ENCODE measurements at regions not wholly inside any gene's neighbourhood (a gene's known extent, or its start where the extent isn't known, plus 50 kb on each side); places are given as distances from the start of the nearest gene placed in this dataset.
A peak's percentile ranks its signal among the peaks of the same experiment; 100 is the strongest.

DNA sequence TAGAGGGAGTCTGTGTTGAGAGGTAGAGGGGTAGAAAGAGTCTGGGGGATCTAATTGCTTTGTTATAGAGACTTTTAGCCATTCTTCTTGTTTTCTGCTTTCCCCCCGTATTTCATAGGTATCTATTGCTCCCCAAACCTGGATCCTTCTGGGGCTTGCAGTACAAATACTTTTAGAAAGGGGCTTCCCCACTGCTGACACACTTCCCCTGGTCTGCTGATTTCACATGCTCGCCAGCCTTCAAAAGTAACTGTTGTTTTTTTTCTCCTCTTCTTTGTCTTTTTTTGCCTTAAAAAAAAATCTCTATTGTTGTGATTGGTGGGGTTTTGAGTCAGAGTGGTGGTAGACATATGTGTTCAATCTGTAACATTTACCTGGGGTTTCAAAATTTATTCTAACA lies 300.6 kb upstream of the AZI2 start:
- no peak for DNase-seq

DNA sequence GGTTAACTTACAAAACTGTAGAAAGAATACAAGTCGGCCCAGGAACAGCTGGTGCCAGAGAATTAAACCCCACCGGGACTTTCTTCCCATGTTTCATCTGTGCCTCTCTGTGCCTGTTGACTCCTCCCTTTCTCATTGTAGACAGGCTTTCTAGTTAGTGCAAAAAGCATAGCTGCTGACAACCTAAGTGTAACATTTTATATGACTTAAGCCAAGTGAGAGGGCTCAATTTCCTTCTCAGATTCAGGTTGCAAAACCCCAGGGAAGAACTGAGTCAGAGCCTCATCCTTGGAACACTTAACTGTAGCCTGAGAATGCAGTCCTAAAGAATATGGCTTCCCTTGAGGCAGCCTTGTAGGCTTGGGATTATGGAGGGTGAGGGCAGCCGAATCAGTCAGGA lies 302.5 kb upstream of the AZI2 start:
- no peak for DNase-seq

DNA sequence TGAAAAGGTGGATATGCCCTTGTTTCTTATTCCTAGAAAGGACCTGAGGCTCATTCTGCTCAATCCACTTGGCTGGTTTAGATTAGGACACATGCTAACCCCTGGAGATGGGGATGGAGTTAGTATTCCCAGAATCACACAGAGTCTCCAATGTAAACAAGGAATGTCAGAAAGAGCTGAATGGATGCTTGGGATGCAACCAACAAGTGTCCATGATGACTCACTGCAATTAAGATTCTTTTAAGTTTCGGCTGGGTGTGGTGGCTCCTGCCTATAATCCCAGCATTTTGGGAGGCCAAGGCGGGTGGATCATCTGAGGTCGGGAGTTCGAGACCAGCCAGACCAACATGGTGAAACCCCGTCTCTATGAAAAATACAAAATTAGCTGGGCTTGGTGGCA lies 315.5 kb upstream of the AZI2 start:
- no peak for DNase-seq

DNA sequence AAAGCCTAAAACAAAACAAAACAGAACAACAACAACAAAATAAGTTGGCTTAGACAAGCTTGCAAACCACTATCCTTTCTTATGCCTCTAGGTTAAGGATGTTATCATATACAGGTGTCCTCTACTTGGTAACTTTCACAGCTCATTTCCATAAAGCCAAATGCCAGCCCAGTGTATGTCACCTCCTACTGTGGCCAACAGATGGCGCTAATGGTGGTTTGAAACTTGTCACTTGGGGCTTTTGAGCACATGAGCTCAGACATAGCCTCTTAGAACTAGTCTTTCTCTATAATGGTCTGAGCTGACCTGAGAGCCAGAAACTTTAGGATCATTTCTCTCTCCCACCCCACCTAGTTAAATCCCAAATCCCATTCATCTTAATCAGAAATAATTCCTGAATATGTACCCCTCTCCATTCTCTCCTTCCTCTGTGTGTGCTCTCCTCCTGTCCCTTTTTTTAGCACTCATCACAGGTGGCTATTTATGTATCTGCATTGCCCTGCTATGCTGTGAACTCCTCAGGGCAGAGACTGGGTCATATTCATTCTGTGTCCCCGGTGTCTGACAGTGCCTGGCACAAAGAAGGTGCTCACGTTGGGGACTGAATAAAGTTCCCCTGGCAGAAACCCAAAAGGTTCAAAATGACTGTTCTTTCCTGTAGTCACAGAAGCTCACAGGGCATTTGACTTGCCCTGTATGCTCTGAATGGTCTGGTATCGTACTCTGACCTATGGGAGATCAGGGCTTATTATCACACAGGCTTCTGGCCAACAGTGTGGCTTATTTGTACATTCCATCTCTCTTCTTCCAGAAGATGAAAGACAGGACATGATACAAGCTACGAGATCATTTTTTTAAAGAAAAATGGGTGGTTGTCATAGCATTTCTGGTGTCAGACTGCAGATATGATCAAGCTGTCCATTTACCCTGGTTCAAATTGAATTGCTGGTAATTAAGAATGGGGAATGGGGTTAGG lies 319.3 kb upstream of the AZI2 start:
- peak; percentile 28 for DNase-seq

DNA sequence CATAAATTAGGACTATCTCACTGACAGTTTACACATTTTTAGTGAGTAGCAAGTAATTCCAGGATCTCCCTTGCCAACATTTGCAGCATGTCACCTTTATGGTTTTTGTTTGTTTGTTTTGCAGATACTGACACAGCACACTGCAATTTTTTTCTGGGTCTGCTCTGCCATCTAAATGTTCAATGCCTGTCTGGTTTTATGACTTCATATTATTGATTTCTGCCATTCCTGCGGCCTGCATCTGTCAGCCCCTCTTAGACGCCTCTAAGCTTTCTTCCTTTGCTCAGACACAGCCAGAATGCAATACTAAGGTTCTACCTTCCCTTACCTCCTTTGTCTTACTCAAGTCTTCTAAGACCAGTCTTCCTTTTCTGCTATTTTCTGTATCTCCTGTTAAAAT lies 321.2 kb upstream of the AZI2 start:
- no peak for DNase-seq

DNA sequence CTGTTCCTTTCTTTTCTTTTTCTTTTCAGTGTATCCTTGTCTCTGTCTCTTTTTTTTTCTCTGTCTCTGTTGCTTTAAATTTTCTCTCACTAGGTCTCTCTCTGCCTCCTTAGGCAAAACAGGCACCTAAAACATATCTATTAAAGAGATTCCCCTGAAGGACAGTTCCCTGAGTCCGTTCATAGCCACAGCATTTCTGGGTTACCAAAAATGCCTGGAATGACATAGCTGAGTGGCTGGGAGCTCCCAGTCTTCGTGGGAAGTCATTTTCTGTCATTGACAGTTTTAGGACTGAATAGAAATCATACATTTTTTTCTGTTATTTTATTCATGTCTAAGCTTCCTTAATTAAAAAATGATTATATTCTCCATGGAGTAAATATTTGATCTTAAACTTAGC lies 323.8 kb upstream of the AZI2 start:
- DNase-seq: no peak

DNA sequence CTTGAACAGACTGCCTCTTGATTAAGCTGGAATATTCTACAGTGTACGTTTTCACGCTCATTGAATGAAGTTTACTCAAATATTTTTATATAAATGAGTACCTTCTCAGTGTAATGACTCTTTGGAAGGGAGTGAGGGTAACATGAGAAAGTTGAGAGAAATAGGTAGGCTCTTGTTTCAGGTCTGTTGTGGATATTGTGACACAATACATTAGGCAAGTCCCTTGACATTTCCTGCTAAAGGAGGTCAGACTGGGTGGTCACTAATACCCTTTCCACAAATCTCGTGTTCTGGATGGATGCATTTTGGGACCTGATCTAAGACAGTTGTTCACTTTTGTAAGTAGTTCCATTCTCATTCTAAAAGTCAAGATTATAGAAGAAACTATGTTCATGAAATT lies 324.8 kb upstream of the AZI2 start:
- DNase-seq: no peak

DNA sequence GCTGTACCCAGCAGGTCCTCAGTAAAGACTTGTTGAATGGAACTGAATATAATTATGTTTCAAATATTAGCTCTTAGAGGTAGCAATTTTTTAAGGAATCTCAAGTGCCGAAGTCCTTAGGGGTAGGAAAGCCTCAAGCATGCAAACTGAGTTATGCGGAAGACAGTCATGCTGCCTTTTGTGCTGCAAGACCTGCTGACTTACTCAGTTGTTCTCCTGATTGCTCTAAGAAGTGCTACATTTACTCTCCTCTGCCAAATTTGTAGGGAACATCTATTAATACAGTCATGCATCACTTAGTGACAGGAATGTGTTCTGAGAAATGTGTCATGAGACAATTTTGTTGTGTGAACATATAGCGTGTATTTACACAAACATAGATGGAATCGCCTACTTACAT lies 325.6 kb upstream of the AZI2 start:
- DNase-seq: no peak

DNA sequence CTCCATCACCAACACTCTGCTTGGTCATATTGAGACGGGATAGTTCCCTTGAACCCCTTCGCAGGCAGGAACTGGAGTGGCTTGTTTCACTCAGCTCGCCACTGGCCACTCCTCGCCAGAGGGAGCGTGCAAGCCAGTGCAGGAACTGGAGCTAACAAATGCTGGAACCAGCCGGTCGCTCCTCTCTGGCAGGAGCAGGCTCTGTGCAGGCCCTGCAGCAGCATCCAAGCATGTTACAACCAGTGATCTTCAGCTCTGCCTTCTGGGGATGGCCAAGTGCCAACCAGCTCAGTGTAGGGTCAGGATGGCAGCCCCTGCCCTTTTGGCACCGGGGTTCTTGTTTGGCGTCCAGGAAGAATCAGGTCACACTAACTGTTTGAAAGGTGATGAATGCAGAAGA lies 329.0 kb upstream of the AZI2 start:
- DNase-seq: no peak

DNA sequence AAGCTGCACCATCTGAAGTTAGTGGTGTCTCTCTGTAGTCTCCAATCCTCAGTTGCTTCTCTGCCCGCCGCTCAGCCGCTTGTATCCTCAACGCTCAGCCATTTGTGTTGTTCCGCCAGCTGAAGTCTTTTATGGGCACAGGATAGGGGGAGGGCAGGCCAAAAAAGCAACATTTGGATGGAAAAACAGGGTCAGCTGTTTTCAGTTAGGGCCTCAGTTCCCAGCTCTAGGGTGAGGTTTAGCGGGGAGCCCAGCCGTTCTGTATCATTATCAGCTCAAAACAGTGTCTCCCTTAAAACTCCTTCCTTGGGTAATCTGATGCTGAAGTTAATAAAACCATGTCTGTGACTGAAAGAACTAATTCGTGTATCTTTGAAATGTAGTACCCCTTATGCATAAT lies 329.5 kb upstream of the AZI2 start:
- no peak for DNase-seq

DNA sequence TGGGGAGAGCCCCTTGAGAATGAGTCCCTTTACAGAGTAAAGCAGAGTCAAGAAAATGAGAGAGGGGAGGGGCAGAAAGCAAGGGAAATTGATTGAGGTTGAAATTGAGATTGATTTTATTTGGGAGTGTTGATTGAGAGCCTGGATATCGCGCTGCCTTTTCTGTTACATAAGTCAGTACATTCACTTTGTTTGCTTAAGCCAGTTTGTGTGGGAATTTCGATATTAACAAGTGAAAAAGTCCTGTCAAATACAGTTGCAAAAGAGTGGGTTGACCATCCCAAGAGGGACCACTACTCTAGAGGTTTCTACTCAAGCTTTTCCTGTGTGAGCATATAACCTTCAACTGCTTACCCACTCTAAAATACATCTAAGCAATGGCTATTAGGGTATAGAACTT lies 331.4 kb upstream of the AZI2 start:
- no peak for DNase-seq

DNA sequence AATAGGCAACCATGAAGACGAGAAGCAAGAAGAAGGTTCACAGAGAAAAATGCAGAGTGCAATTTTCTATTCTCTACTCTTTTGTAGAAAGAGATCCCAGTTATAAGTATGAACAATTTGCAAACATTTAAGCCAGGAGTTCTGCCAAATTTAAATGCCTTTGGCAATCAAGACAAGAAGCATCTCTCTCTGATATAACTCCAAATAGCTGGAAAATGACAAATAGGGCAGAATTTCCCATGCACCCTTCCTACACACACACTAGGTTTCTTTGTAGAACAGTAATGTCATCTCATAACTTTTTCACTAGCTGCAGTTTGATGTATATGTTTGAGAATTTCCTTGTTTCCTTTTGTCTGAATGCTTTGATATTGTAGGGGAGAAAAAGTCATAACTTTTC lies 333.5 kb upstream of the AZI2 start:
- no peak for DNase-seq

DNA sequence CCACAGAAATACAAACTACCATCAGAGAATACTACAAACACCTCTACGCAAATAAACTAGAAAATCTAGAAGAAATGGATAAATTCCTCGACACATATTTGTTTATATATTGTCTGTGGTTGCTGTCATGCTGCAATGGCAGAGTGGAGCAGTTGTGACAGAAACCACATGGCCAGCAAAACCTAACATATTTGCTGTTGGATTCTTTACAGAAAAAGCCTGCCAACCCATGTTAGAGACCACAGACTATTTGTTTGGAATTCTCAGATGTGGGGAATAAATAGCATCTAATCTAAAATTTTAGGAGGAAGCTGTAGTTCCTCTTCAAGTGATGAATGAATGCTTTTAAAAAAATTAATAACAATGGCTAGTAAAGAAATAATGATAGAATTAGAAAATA lies 341.6 kb upstream of the AZI2 start:
- no peak for DNase-seq

DNA sequence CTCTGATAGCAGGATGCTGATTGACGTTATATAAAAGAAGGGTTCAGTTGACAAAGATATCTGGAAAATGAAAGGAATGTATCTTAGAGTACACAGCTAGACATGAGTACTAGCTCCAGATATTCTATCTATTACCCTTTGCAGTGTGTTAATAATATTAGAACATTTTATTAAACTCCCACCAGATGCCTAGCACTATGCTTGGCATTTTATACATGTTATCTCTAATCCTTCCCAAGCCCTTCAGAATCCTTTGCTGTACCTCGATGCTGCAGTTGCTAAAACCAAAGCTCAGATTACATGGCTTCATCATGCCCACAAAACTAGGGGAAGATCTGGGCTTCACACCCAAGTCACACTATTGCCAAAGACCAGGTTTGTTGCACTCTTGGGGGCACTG lies 350.1 kb upstream of the AZI2 start:
- DNase-seq: no peak

DNA sequence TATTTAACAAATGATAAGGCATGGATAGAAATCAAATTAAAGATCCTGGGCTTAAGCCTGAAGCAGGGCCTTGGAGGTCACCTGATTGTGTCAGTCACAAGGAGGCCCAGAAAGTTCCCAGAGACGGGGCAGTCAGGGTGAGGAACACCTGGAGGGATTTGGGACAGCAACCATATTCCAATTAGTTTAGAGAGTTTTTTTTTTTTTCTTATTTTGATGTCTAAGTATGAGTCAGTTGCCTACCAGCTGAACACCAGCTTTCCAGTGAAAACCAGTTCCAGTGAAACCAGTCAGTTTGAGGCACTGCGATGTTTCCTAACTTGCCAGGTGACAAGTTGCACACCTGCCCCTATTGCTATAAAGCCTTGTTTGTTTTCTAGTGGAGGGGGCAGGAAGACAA lies 350.7 kb upstream of the AZI2 start:
- no peak for DNase-seq

DNA sequence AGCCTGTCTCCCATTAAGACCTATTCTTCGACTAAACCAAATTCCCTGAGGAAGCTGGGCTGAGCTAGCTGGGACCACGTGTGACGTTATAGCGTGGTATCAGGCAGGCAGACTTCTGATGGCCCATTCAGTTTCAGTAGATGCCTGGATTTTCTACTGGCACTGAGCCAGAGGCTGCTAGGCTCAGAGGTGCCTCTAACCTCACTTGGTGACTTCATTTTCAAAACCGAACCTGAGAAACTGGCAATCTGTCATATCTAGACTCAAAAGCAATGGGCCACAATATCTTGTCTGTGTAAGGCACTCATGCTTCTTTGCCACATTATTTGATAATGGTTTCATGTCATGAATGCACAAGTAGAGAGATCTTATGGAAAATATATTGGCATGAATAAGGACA lies 352.1 kb upstream of the AZI2 start:
- no peak for DNase-seq

DNA sequence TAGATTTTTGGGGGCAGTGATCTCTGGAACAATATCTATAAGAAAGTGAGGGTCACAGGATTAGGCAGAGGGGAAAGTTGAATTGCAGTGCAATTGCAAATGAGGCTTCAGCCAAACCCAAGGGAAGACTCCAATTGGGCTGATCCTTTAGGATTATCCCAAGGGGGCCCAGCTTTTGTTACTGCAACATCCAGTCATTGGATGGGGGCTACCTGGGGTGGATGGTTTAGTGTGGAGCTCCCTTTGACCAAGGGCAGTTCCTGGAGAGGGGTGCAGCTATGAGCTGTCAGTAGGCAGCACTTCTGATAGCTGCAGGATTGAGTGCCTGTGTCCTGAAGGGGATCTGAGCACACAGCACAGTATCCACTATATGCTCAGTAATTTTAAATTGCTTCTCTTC lies 355.2 kb upstream of the AZI2 start:
- DNase-seq: no peak

DNA sequence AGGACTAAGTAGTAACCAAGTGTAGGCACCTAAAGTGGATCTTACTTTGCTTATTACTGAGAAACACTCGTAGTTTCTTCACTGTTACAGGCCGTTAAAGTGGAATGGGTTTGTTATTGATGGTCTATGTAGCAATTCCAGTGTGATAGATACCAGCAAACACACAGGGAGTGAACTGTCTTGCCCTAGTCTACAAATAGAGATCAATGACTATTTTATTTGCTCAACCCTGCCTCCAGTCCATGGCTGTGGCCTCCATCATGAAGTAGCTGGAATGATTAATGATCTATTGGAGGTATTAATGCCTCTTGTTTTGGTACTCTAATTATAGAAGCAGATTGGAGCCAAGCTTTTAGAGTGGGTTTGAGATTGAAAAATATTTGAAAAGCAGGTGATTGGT lies 362.7 kb upstream of the AZI2 start:
- no peak for DNase-seq

DNA sequence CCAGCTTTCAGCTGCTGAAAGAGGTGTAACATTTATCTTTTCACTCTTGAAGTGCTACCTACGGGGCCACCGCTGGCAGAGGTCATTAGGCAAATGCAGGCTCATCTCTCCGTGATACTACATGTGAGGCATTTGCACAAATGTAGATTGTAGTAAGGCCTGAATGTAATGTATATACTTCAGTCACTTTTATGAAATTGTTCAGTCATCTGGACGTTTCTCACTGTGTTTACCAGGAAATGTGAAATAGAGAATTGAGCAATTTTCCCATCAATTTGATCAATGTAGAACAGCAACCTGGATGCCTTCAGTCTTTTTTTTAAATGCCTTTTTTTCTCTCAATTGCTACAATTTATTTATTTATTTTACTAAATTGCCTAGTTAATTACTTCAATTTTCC lies 368.3 kb upstream of the AZI2 start:
- no peak for DNase-seq

DNA sequence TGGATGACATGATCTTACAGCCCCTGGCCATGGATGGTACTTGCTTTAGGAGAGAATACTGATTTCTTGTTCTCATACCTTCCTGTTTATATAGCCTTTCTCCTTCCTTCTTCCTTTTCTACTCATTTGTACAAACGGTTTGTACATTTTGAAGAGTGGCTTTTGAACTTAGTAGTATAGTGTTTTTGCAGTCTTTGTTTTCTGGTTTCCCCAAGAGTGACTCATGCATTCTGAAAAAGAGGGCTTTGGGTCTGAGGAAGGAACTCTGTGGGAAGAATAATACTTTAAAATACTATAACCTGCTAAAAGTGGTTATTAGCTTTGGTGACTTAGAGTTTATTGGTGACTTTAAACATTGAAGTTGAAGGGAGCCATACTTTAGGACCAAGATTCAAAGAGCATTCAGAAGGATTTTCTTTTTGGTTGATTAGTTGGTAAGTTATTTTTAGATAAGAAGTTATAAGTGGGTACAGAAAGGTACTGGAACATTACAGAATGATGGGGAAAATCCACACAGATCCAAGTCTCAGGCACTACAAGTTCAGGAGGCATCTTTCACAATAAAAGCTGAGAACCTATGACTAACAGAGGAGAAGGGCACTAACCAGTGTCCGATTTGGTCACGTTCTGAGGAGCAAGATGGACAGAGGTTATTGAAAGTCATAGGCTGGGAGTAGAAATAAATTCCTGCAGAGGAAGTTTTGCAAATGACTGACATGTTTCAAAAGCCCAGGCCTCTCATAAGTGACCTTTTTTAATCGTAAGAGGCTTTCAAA lies 369.6 kb upstream of the AZI2 start:
- no peak for DNase-seq

DNA sequence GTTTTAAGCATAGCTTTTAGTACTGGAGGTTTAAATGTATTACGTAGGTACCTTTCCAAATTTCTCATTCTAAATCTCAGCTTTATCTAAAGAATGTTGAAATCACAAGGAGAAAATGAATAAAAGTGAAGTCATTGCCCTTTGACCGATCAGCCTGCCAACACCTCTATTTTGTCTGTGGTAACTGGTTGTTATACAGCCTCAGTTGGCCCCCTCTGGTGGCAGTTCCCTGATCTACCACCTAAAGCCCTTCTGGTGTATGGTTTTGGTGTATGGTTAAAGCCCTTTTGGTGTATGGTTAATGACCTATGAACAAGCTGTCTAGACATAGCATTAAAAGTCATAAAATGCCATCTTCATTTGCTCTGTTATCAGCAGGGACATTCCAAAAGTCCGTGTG lies 378.2 kb upstream of the AZI2 start:
- no peak for DNase-seq

DNA sequence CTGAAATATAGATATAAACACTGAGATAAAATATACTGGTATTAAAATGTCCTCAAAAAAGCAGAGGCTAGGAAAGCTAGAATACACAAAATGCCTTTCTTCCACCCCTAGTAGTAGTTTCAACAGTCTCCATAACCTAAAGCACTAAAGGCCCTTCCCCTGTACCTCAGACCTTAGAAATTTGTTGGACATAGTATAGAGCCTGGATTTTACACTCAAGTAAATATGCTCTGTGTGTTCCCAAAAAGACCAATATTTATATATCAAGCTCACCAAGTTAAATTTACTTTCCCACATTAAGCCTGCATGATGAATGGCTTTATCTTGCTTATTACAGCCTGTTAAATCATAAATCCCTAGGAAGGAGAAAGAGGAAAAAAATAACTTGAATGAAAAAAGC lies 378.7 kb upstream of the AZI2 start:
- DNase-seq: no peak

DNA sequence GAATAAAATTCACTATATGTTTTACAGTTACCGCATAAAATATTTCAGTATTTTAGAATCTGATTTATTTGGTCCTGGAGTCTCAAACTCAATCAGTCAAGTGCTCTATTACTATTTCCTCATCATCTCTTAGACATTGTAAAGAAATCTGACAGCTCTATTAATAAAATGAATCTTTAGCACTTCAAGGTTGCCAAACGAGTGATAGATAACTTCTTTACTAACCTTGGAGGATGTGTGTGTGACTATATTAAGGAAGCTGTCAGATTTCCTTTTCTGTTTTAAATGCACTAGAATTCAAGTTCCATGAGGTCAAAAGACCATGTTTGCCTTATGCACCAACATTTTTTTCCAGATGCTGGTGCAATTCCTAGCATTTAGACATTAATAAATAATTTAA lies 389.8 kb upstream of the AZI2 start:
- no peak for DNase-seq

DNA sequence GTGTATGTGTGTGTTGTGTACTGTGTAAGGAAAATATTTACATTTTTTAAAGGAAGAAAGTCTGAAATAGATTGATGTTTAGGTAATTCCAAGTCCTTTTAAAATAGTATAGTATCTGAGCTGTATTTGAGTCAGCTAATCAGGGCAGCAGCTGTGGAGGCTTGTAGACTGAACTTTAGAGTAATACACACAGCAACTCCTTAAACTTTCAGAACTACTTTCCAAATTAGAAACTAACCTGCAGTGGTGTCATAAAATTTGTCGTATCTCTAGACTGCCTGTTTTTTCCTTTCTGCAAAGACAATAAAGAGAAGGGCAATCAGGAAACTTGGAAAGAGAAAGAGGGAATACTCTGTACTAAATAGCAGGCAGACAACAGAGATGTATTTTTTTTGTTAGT lies 391.0 kb upstream of the AZI2 start:
- DNase-seq: no peak

DNA sequence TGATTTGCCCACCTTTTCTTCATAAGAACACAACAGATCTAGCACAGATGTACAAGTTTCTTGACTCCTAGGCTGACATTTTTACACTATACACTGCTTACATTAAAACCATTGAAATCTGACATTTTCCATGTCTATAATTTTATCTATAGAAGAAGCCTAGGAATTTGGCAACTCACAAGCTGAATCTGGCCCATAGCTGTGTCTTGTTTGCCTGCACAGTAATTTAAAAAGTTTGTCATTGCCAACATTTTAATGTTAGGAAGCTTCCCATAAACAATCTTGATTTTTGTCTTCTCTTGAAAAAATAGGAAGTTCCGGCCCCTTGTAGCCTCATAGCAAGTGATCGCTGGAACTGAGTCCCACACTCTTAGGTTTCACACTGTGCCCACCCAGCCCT lies 394.6 kb upstream of the AZI2 start:
- DNase-seq: no peak
